ENCODE measurements at regions not wholly inside any gene's neighbourhood (a gene's known extent, or its start where the extent isn't known, plus 50 kb on each side); places are given as distances from the start of the nearest gene placed in this dataset.

GRCh38 chr1:79599257-79599656 is 592.7 kb upstream of the ADGRL4 start:
- ChIA-PET POLR2A (no interaction called here), CTCF (interaction anchor here (0.5 kb wide), 1 partner anchor 8 kb away, joined by 3 read pairs; no protein-coding TSS in a partner anchor)
- intact Hi-C loops (cut with DNase I, micrococcal nuclease) = no loop called here
- no peaks in the 10 kb centered on the region for H3K4me1 ChIP-seq (ENCODE audit: insufficient read depth, low read length)
- Mint-ChIP-seq H3K27me3 (no peaks in the 10 kb centered on the region), H3K4me3 (no peak overlapping the region), H3K27ac (no peak overlapping the region), H3K9me3 (peaks cover 2% of the 10 kb centered on the region), H3K4me1 (ENCODE audit: low read depth) (no peaks in the 10 kb centered on the region), H3K36me3 (ENCODE audit: low read depth) (no peaks in the 10 kb centered on the region)
- DNase-seq = no peak
- no peak for ATAC-seq (ENCODE audit: poor library complexity)
- H3K36me3 ChIP-seq (ENCODE audit: insufficient read depth, low read length) = no peaks in the 10 kb centered on the region
- H3K27me3 ChIP-seq (ENCODE audit: control insufficient read depth in 1 of 2, insufficient read depth in 2 of 2, low read length in 2 of 2) = no peaks in the 10 kb centered on the region
- TF ChIP-seq CTCF (IDR thresholded peaks at IDR 0.05) = no peak
- no peak overlapping the region for H3K4me3 ChIP-seq (ENCODE audit: low read length)
- no peak overlapping the region for H3K27ac ChIP-seq (ENCODE audit: low read depth in 1 of 2, low read length in 2 of 2)
- H3K9me3 ChIP-seq (ENCODE audit: control insufficient read depth in 1 of 2, insufficient read depth in 1 of 2, low read length in 2 of 2) = no peaks in the 10 kb centered on the region

GRCh38 chr1:79595931-79596330 is 589.4 kb upstream of the ADGRL4 start:
- TF ChIP-seq CTCF (IDR thresholded peaks at IDR 0.05) = no peak
- ATAC-seq (ENCODE audit: poor library complexity) (no peak), DNase-seq (no peak)
- H3K36me3 Mint-ChIP-seq (ENCODE audit: low read depth) = no peaks in the 10 kb centered on the region
- Histone ChIP-seq H3K36me3 (ENCODE audit: insufficient read depth, low read length) (no peaks in the 10 kb centered on the region), H3K9me3 (ENCODE audit: control insufficient read depth in 1 of 2, insufficient read depth in 1 of 2, low read length in 2 of 2) (peaks cover 0 to 3% of the 10 kb centered on the region in 2 experiments), H3K27ac (ENCODE audit: low read depth in 1 of 2, low read length in 2 of 2) (no peak overlapping the region), H3K27me3 (ENCODE audit: control insufficient read depth in 1 of 2, insufficient read depth in 2 of 2, low read length in 2 of 2) (no peaks in the 10 kb centered on the region), H3K4me1 (ENCODE audit: insufficient read depth, low read length) (no peaks in the 10 kb centered on the region), H3K4me3 (ENCODE audit: low read length) (no peak overlapping the region)
- ChIA-PET POLR2A (no interaction called here), CTCF (no interaction called here)
- H3K9me3 Mint-ChIP-seq = peaks cover 2% of the 10 kb centered on the region
- no peaks in the 10 kb centered on the region for H3K4me1 Mint-ChIP-seq (ENCODE audit: low read depth)
- no peak overlapping the region for H3K4me3 Mint-ChIP-seq
- intact Hi-C loops (cut with DNase I, micrococcal nuclease) = no loop called here
- H3K27ac Mint-ChIP-seq = no peak overlapping the region
- no peaks in the 10 kb centered on the region for H3K27me3 Mint-ChIP-seq

- Histone ChIP-seq H3K36me3 (ENCODE audit: insufficient read depth, low read length) (no peaks in the 10 kb centered on the region), H3K27me3 (ENCODE audit: control insufficient read depth in 1 of 2, insufficient read depth in 2 of 2, low read length in 2 of 2) (no peaks in the 10 kb centered on the region), H3K9me3 (ENCODE audit: control insufficient read depth in 1 of 2, insufficient read depth in 1 of 2, low read length in 2 of 2) (peaks cover 0 to 3% of the 10 kb centered on the region in 2 experiments), H3K4me3 (ENCODE audit: low read length) (no peak overlapping the region), H3K4me1 (ENCODE audit: insufficient read depth, low read length) (no peaks in the 10 kb centered on the region), H3K27ac (ENCODE audit: low read depth in 1 of 2, low read length in 2 of 2) (no peak overlapping the region)
- no peaks in the 10 kb centered on the region for H3K9me3 Mint-ChIP-seq
- no peak overlapping the region for H3K27ac Mint-ChIP-seq
- no peaks in the 10 kb centered on the region for H3K4me1 Mint-ChIP-seq (ENCODE audit: low read depth)
- H3K36me3 Mint-ChIP-seq (ENCODE audit: low read depth) = no peaks in the 10 kb centered on the region
- no peak for ATAC-seq (ENCODE audit: poor library complexity)
- POLR2A ChIA-PET = no interaction called here
- CTCF ChIA-PET = no interaction called here
- no peaks in the 10 kb centered on the region for H3K27me3 Mint-ChIP-seq
- H3K4me3 Mint-ChIP-seq = no peak overlapping the region
- DNase-seq = no peak
- intact Hi-C loops (cut with DNase I, micrococcal nuclease) = no loop called here
- TF ChIP-seq CTCF (IDR thresholded peaks at IDR 0.05) = no peak
These were observed 587.7 kb upstream of the ADGRL4 start for GRCh38 chr1:79594121-79594698.
